PFSK-1 (cell line): ENCODE measurements at regions not wholly inside any gene's neighbourhood (a gene's known extent, or its start where the extent isn't known, plus 50 kb on each side); places are given as distances from the start of the nearest gene placed in this dataset.

Experiments
- FOXP2 ChIP-seq: optimal IDR thresholded peaks from 2 replicates; pipeline ENCODE3; 2011; ENCODE audit warnings: borderline replicate concordance, control low read depth, inconsistent platforms; ENCODE audit not compliant: insufficient read depth; ENCODE audit errors: extremely low read length, extremely low read depth
- POLR2AphosphoS5 ChIP-seq: IDR thresholded peaks from 2 replicates; pipeline ENCODE4 v1.6.1; 2012; ENCODE audit warnings: low read depth, mild to moderate bottlenecking, control low read depth, low read length, moderate library complexity
- SIN3A ChIP-seq: IDR thresholded peaks from 2 replicates; pipeline ENCODE4 v1.6.1; 2012; ENCODE audit warnings: mild to moderate bottlenecking, low read length, moderate library complexity, borderline replicate concordance; ENCODE audit not compliant: insufficient read depth
- TAF1 ChIP-seq: IDR thresholded peaks from 2 replicates; pipeline ENCODE4 v1.6.1; 2012; ENCODE audit warnings: low read length, control low read depth, borderline replicate concordance; ENCODE audit not compliant: insufficient read depth
- TF ChIP-seq, protein P1 (sequence below), 2 experiments: IDR thresholded peaks; 2 replicates each; pipeline versions ENCODE4 v1.6.1 to v1.8.0; 2011 to 2012; ENCODE audit warnings: low read depth in 2 of 2, low read length in 2 of 2, control low read depth in 1 of 2, inconsistent platforms in 1 of 2, mild to moderate bottlenecking in 1 of 2, moderate library complexity in 1 of 2; ENCODE audit not compliant: insufficient read depth in 1 of 2

- TF ChIP-seq, protein P1, sequence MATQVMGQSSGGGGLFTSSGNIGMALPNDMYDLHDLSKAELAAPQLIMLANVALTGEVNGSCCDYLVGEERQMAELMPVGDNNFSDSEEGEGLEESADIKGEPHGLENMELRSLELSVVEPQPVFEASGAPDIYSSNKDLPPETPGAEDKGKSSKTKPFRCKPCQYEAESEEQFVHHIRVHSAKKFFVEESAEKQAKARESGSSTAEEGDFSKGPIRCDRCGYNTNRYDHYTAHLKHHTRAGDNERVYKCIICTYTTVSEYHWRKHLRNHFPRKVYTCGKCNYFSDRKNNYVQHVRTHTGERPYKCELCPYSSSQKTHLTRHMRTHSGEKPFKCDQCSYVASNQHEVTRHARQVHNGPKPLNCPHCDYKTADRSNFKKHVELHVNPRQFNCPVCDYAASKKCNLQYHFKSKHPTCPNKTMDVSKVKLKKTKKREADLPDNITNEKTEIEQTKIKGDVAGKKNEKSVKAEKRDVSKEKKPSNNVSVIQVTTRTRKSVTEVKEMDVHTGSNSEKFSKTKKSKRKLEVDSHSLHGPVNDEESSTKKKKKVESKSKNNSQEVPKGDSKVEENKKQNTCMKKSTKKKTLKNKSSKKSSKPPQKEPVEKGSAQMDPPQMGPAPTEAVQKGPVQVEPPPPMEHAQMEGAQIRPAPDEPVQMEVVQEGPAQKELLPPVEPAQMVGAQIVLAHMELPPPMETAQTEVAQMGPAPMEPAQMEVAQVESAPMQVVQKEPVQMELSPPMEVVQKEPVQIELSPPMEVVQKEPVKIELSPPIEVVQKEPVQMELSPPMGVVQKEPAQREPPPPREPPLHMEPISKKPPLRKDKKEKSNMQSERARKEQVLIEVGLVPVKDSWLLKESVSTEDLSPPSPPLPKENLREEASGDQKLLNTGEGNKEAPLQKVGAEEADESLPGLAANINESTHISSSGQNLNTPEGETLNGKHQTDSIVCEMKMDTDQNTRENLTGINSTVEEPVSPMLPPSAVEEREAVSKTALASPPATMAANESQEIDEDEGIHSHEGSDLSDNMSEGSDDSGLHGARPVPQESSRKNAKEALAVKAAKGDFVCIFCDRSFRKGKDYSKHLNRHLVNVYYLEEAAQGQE (IDR thresholded peaks at IDR 0.05; ENCODE audit: insufficient read depth in 1 of 2, low read depth in 2 of 2, low read length in 2 of 2): peak in 1 of 2 experiments; percentile 63; a peak in 1 of 4 replicates
- no peak for TF ChIP-seq FOXP2
Measured at GRCh38 chr18:73579698-73580097, 567.9 kb downstream of the FBXO15 start.

DNA sequence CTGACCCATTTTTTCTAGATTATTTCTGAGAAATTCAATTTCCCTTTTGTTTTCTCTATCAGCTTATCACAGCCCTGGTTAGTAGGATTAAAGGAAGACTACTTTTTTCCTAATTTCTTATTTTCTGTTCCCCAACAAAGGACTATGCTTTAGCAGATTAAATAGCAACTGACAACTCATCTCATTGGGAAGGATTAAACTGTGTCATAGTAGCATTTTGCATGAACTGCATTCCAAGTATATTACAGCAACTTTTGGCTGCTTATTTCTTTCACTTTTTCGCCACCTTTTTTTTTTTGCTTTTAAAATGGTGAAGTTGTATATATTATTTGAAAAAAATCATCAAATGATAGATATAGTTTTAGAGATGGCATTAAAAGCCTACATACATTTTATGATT is 570.3 kb downstream of the FBXO15 start:
- TF ChIP-seq SIN3A: no peak
- TF ChIP-seq POLR2AphosphoS5: no peak
- TF ChIP-seq FOXP2: no peak
- TF ChIP-seq, protein P1 (IDR thresholded peaks at IDR 0.05; ENCODE audit: insufficient read depth in 1 of 2, low read depth in 2 of 2, low read length in 2 of 2): no peak
- TF ChIP-seq TAF1: no peak

DNA sequence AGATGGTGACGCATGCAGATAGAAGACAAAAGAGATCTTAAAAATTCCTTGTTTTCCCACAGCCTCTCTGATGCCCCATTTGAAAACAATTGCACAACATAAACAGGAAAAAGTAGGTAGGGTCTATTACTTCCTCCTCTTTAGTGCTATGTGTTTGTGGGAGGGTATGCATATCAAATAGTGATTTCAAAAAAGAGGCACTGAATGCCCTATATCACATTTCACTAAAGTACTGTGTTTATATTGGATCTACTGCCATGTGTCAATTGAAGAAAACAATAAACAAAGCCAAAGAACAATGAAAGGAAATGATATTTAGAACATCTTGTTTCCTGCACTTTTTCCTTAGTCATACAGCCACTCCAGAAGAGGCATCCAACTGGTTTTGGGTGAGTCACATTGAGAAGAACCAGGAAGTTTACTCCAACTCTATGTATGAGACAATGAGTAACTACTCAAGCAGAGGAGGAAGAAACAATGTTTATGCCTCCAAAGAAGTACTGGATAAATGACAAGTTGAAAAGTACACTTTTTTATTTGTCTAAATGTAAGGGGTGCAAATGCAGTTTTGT is 583.6 kb downstream of the FBXO15 start:
- TF ChIP-seq FOXP2 (no peak), POLR2AphosphoS5 (no peak), SIN3A (no peak), TAF1 (no peak)
- TF ChIP-seq, protein P1 (IDR thresholded peaks at IDR 0.05; ENCODE audit: insufficient read depth in 1 of 2, low read depth in 2 of 2, low read length in 2 of 2): no peak

DNA sequence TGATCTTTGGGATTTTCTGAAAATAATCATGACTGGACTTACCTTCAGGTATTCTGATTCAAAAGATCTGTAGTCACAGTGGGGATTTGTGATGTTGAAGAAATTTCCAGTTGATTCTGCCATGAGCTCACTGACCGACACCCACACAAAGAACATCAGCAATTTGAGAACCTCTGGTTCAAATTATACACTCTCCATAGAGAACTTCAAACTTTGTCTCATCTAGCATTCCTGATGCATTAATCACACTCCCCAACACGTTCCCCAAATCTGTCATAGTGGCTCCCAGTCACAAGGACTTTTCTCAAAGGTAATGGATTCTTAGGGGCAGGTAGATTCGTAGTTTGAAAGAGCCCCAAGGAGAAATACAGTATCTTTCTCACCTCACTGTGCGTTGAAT is 584.3 kb downstream of the FBXO15 start:
- TF ChIP-seq, protein P1 (IDR thresholded peaks at IDR 0.05; ENCODE audit: insufficient read depth in 1 of 2, low read depth in 2 of 2, low read length in 2 of 2): no peak
- TF ChIP-seq TAF1: no peak
- TF ChIP-seq POLR2AphosphoS5: no peak
- TF ChIP-seq FOXP2: no peak
- no peak for TF ChIP-seq SIN3A

DNA sequence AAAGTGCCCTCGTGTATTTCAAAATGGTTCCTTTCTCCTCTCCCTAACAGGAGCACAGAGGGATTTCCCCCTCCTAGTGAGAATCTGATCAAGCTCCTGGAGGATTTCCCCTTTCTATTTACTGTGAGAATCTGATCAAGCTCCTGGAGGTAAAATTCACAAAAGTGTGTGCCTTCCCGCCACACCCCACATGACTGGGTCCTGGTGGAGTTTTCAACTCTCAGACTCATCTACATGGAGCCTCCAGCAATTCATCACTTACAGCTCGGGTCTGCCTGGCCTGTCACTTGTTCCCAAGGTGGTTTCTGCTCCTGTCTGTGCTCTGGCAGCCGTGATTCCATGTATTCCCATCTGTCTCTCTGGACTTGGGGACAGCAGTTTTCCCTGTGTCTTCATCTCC is 590.7 kb downstream of the FBXO15 start:
- TF ChIP-seq POLR2AphosphoS5 (no peak), SIN3A (no peak), FOXP2 (no peak), TAF1 (no peak)
- TF ChIP-seq, protein P1 (IDR thresholded peaks at IDR 0.05; ENCODE audit: insufficient read depth in 1 of 2, low read depth in 2 of 2, low read length in 2 of 2): no peak
